H9 (cell line): ENCODE measurements at regions not wholly inside any gene's neighbourhood (a gene's known extent, or its start where the extent isn't known, plus 50 kb on each side); places are given as distances from the start of the nearest gene placed in this dataset.

Experiments used
- DNase-seq: peaks from one replicate; pipeline ENCODE4 v3.0.0-alpha.2; 2017
- H2AFZ ChIP-seq: one replicate; pipeline ENCODE4 v1.6.1; 2013; ENCODE audit warnings: mild to moderate bottlenecking, low read length, control low read depth, moderate library complexity
- H2AK5ac ChIP-seq: 2 replicates; pipeline ENCODE4 v1.6.1; 2013; ENCODE audit warnings: low read length, control low read depth, mixed read lengths; ENCODE audit not compliant: insufficient read length
- H2BK120ac ChIP-seq: one replicate; pipeline ENCODE4 v1.6.1; 2013; ENCODE audit warnings: low read depth, mild to moderate bottlenecking, low read length, control low read depth, inconsistent platforms; ENCODE audit not compliant: poor library complexity, severe bottlenecking
- H2BK12ac ChIP-seq: 2 replicates; pipeline ENCODE4 v1.6.1; 2013; ENCODE audit warnings: low read length, control low read depth, mixed read lengths, low read depth; ENCODE audit not compliant: insufficient read length
- H2BK15ac ChIP-seq: 2 replicates; pipeline ENCODE4 v1.6.1; 2013; ENCODE audit warnings: low read depth, low read length, control low read depth
- H2BK20ac ChIP-seq: one replicate; pipeline ENCODE4 v1.6.1; 2013; ENCODE audit warnings: low read depth, mild to moderate bottlenecking, low read length, control low read depth, inconsistent platforms; ENCODE audit not compliant: poor library complexity, severe bottlenecking
- H2BK5ac ChIP-seq: 2 replicates; pipeline ENCODE4 v1.6.1; 2013; ENCODE audit warnings: low read length, control low read depth, mixed read lengths; ENCODE audit not compliant: insufficient read length
- H3K14ac ChIP-seq: 2 replicates; pipeline ENCODE4 v1.6.1; 2013; ENCODE audit warnings: low read length, control low read depth; ENCODE audit not compliant: insufficient read depth
- H3K18ac ChIP-seq: 2 replicates; pipeline ENCODE4 v1.6.1; 2013; ENCODE audit warnings: low read depth, mild to moderate bottlenecking, mixed read lengths, low read length, control low read depth; ENCODE audit not compliant: insufficient read length
- H3K23ac ChIP-seq: 2 replicates; pipeline ENCODE4 v1.6.1; 2013; ENCODE audit warnings: low read length, control low read depth, mixed read lengths, low read depth; ENCODE audit not compliant: insufficient read length
- H3K23me2 ChIP-seq: 2 replicates; pipeline ENCODE4 v1.6.1; 2013; ENCODE audit warnings: low read depth, mild to moderate bottlenecking, mixed read lengths, low read length, control low read depth; ENCODE audit not compliant: insufficient read length, poor library complexity, severe bottlenecking
- H3K27ac ChIP-seq: 2 replicates; pipeline ENCODE4 v1.5.1; 2013; ENCODE audit warnings: low read length, control low read depth, mixed read lengths, low read depth; ENCODE audit not compliant: insufficient read length
- H3K27me3 ChIP-seq: 2 replicates; pipeline ENCODE4 v1.6.1; 2013; ENCODE audit warnings: low read length, control low read depth, inconsistent platforms; ENCODE audit not compliant: insufficient read depth
- H3K4ac ChIP-seq: 2 replicates; pipeline ENCODE4 v1.6.1; 2013; ENCODE audit warnings: low read depth, mild to moderate bottlenecking, control low read depth, inconsistent platforms, low read length, moderate library complexity
- H3K4me1 ChIP-seq: 2 replicates; pipeline ENCODE4 v1.6.1; 2013; ENCODE audit warnings: low read length, control low read depth, inconsistent platforms; ENCODE audit not compliant: insufficient read depth
- H3K4me2 ChIP-seq: 2 replicates; pipeline ENCODE4 v1.6.1; 2013; ENCODE audit warnings: low read length, control low read depth, mixed read lengths; ENCODE audit not compliant: insufficient read length, insufficient read depth
- H3K56ac ChIP-seq: 2 replicates; pipeline ENCODE4 v1.6.1; 2013; ENCODE audit warnings: low read depth, mild to moderate bottlenecking, mixed read lengths, low read length, control low read depth; ENCODE audit not compliant: insufficient read length
- H3K79me1 ChIP-seq: 2 replicates; pipeline ENCODE4 v1.6.1; 2013; ENCODE audit warnings: low read depth, mild to moderate bottlenecking, moderate library complexity, low read length, control low read depth, inconsistent platforms; ENCODE audit not compliant: insufficient read depth, poor library complexity, severe bottlenecking
- H3K79me2 ChIP-seq: 2 replicates; pipeline ENCODE4 v1.6.1; 2013; ENCODE audit warnings: low read length, control low read depth, inconsistent platforms; ENCODE audit not compliant: insufficient read depth
- H3K9ac ChIP-seq: 2 replicates; pipeline ENCODE4 v1.6.1; 2013; ENCODE audit warnings: low read length, control low read depth, mixed read lengths; ENCODE audit not compliant: insufficient read length; ENCODE audit errors: extremely low read depth
- H3K9me3 ChIP-seq: one replicate; pipeline ENCODE4 v1.6.1; 2013; ENCODE audit warnings: low read depth, low read length, inconsistent platforms; ENCODE audit not compliant: control insufficient read depth
- H3T11ph ChIP-seq: one replicate; pipeline ENCODE4 v1.6.1; 2013; ENCODE audit warnings: mild to moderate bottlenecking, low read length, control low read depth, inconsistent platforms
- H4K20me1 ChIP-seq: one replicate; pipeline ENCODE4 v1.6.1; 2013; ENCODE audit not compliant: control insufficient read depth, insufficient read length, insufficient read depth
- H4K5ac ChIP-seq: 2 replicates; pipeline ENCODE4 v1.6.1; 2013; ENCODE audit warnings: low read depth, mild to moderate bottlenecking, mixed read lengths, low read length, control low read depth; ENCODE audit not compliant: insufficient read length
- H4K8ac ChIP-seq: replicated peaks from 2 replicates; pipeline ENCODE4 v1.6.1; 2013; ENCODE audit warnings: low read length, control low read depth, mixed read lengths, low read depth; ENCODE audit not compliant: insufficient read length
- H4K91ac ChIP-seq: 2 replicates; pipeline ENCODE4 v1.6.1; 2013; ENCODE audit warnings: low read depth, mild to moderate bottlenecking, moderate library complexity, mixed read lengths, low read length, control low read depth; ENCODE audit not compliant: insufficient read length
- H3K27ac Mint-ChIP-seq, 3 experiments: 2 replicates in 2 of 3; 3 replicates in 1 of 3; pipeline ENCODE4 v1.8.0; 2020 to 2021; ENCODE audit warnings: mixed read lengths in 3 of 3, mild to moderate bottlenecking in 1 of 3, moderate library complexity in 1 of 3
- H3K27me3 Mint-ChIP-seq: 2 replicates; pipeline ENCODE4 v1.8.0; 2021; ENCODE audit warnings: low read depth, mild to moderate bottlenecking, moderate library complexity, mixed read lengths
- H3K36me3 Mint-ChIP-seq, 3 experiments: 2 replicates in 2 of 3; 3 replicates in 1 of 3; pipeline ENCODE4 v1.8.0; 2020 to 2021; ENCODE audit warnings: low read depth in 3 of 3, mixed read lengths in 3 of 3; ENCODE audit not compliant: insufficient read depth in 1 of 3
- H3K4me1 Mint-ChIP-seq, 2 experiments: 2 replicates each; pipeline ENCODE4 v1.8.0; 2020; ENCODE audit warnings: mixed read lengths in 2 of 2
- H3K4me3 Mint-ChIP-seq, 2 experiments: 2 replicates in 1 of 2; 3 replicates in 1 of 2; pipeline ENCODE4 v1.8.0; 2020 to 2021; ENCODE audit warnings: mild to moderate bottlenecking in 2 of 2, mixed read lengths in 2 of 2, moderate library complexity in 1 of 2
- H3K9me3 Mint-ChIP-seq, 2 experiments: 2 replicates in 1 of 2; 3 replicates in 1 of 2; pipeline ENCODE4 v1.8.0; 2020; ENCODE audit warnings: mild to moderate bottlenecking in 2 of 2, mixed read lengths in 2 of 2, moderate library complexity in 1 of 2
- WGBS: extraction: QIAGEN DNeasy Blood & Tissue Kit; methylation state at CpG from one replicate; pipeline ENCODE4 v1.1.7; 2013; ENCODE audit warnings: missing lambda C conversion rate, low lambda C conversion rate, mixed read lengths; ENCODE audit not compliant: insufficient read length; ENCODE audit errors: extremely low coverage; 5-methylcytosine and 5-hydroxymethylcytosine counted together
- TF ChIP-seq, protein P1 (sequence below): fragments of 200-600 bp; sonication (generic); conservative IDR thresholded peaks from 3 replicates; pipeline ENCODE4 v1.8.0; 2021; ENCODE audit warnings: antibody characterized with exemption, mild to moderate bottlenecking

DNA sequence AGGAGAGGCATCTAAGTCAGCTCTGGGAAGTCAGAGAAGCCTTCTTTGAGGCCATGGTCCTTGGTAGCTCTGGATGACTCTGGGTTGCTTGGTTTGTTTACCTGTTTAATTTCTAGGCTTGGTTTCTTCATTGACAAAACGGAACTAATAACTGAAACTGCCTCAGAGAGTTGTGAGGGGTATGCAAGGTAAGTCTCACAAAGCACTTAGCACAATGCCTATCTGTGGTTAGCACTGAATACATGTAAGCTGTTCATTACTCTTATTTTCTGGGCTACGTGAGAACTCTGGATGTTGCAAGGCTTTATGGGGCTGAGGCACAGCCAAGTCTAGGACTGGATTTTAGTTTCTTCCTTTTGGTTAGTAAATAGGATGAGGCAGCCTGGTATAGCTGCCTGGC, 225.8 kb upstream of the NCAM1 start:
- no peak overlapping the region for H4K5ac ChIP-seq
- H4K8ac ChIP-seq: no peak overlapping the region
- H3K4me3 Mint-ChIP-seq: no peak overlapping the region
- no peaks in the 10 kb centered on the region for H3K27me3 ChIP-seq
- H2BK5ac ChIP-seq: no peak overlapping the region
- no peak overlapping the region for H3K14ac ChIP-seq
- no peak overlapping the region for H2AFZ ChIP-seq
- H2BK20ac ChIP-seq: no peak overlapping the region
- peaks cover 3% of the 10 kb centered on the region; the same call in 1 of the 2 replicates for H3K27me3 Mint-ChIP-seq
- H3K4me1 Mint-ChIP-seq: no peaks in the 10 kb centered on the region
- no peak overlapping the region for H3T11ph ChIP-seq
- TF ChIP-seq, protein P1, sequence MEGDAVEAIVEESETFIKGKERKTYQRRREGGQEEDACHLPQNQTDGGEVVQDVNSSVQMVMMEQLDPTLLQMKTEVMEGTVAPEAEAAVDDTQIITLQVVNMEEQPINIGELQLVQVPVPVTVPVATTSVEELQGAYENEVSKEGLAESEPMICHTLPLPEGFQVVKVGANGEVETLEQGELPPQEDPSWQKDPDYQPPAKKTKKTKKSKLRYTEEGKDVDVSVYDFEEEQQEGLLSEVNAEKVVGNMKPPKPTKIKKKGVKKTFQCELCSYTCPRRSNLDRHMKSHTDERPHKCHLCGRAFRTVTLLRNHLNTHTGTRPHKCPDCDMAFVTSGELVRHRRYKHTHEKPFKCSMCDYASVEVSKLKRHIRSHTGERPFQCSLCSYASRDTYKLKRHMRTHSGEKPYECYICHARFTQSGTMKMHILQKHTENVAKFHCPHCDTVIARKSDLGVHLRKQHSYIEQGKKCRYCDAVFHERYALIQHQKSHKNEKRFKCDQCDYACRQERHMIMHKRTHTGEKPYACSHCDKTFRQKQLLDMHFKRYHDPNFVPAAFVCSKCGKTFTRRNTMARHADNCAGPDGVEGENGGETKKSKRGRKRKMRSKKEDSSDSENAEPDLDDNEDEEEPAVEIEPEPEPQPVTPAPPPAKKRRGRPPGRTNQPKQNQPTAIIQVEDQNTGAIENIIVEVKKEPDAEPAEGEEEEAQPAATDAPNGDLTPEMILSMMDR: no peak
- H2BK12ac ChIP-seq: no peak overlapping the region
- H3K36me3 Mint-ChIP-seq: no peaks in the 10 kb centered on the region
- H3K4ac ChIP-seq: no peak overlapping the region
- H3K56ac ChIP-seq: no peak overlapping the region
- no peaks in the 10 kb centered on the region for H3K79me2 ChIP-seq
- H3K9me3 ChIP-seq: no peaks in the 10 kb centered on the region
- WGBS: no CpG with 5 or more reads among the region's 2 CpGs
- no peaks in the 10 kb centered on the region for H4K20me1 ChIP-seq
- H3K23ac ChIP-seq: no peak overlapping the region
- no peak overlapping the region for H3K9ac ChIP-seq
- H2BK120ac ChIP-seq: no peak overlapping the region
- no peaks in the 10 kb centered on the region for H3K4me1 ChIP-seq
- H3K9me3 Mint-ChIP-seq: no peaks in the 10 kb centered on the region
- no peak overlapping the region for H3K27ac ChIP-seq
- H3K27ac Mint-ChIP-seq: no peak overlapping the region
- H3K18ac ChIP-seq: no peak overlapping the region
- no peaks in the 10 kb centered on the region for H3K23me2 ChIP-seq
- H3K79me1 ChIP-seq: no peaks in the 10 kb centered on the region
- H4K91ac ChIP-seq: no peak overlapping the region
- no peak for DNase-seq
- H3K4me2 ChIP-seq: no peak overlapping the region
- H2AK5ac ChIP-seq: no peak overlapping the region
- H2BK15ac ChIP-seq: no peak overlapping the region
